Naive B cell (primary cell): ENCODE measurements at regions not wholly inside any gene's neighbourhood (a gene's known extent, or its start where the extent isn't known, plus 50 kb on each side); places are given as distances from the start of the nearest gene placed in this dataset.
"Not testable (repeated sequence)": the region's sequence is repeated elsewhere in the genome, so short reads cannot be mapped to it uniquely, and the experiment has no call there.

ENCODE experiments used
- ATAC-seq, 2 donors: fragments of 150-1000 bp; cut with Tn5 transposase; 2 replicates each; pipeline ENCODE4 v1.10.0; 2021; ENCODE audit warnings: low read depth in 2 of 2, mild to moderate bottlenecking in 2 of 2, moderate library complexity in 2 of 2
- DNase-seq: peaks from one replicate; pipeline ENCODE4 v3.0.0; 2022
- H3K27ac Mint-ChIP-seq, 6 donors: one replicate each; pipeline ENCODE4 v1.8.0; 2020 to 2022; ENCODE audit warnings: mild to moderate bottlenecking in 6 of 6, mixed read lengths in 6 of 6, moderate library complexity in 5 of 6, inconsistent platforms in 2 of 6
- H3K27me3 Mint-ChIP-seq, 3 donors: one replicate each; pipeline ENCODE4 v1.8.0; 2021 to 2022; ENCODE audit warnings: mixed read lengths in 3 of 3, mild to moderate bottlenecking in 1 of 3
- H3K36me3 Mint-ChIP-seq, 2 donors: one replicate each; pipeline ENCODE4 v1.8.0; 2020 to 2022; ENCODE audit warnings: mixed read lengths in 2 of 2, inconsistent platforms in 1 of 2, mild to moderate bottlenecking in 1 of 2
- H3K4me1 Mint-ChIP-seq, 3 donors: one replicate each; pipeline ENCODE4 v1.8.0; 2020 to 2022; ENCODE audit warnings: mixed read lengths in 3 of 3, inconsistent platforms in 1 of 3, mild to moderate bottlenecking in 1 of 3, moderate library complexity in 1 of 3
- H3K4me3 Mint-ChIP-seq, 8 donors: one replicate each; pipeline ENCODE4 v1.8.0; 2020 to 2022; ENCODE audit warnings: mild to moderate bottlenecking in 8 of 8, mixed read lengths in 8 of 8, moderate library complexity in 8 of 8, inconsistent platforms in 2 of 8
- H3K9me3 Mint-ChIP-seq, 7 donors: one replicate each; pipeline ENCODE4 v1.8.0; 2020 to 2022; ENCODE audit warnings: mixed read lengths in 7 of 7, mild to moderate bottlenecking in 5 of 7, inconsistent platforms in 2 of 7, moderate library complexity in 1 of 7

DNA sequence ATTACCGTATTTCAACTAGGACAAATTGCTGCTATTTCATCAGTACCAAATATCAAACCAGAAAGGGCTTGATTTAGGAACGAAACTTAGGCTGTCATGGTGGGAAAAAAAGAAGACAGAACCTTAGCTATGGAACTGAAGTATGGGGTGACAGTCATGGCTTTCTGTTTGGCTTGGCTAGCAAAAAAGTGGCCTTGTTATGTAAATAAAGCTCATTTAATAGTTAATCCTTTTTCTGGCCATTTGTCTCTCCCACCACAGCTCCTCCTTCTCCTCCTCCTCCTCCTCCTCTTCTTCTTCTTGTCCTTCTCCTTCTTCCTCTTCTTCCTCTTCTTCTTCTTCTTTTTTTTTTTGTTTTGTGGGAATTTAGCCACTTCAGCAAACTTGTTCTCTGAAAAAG is 434.7 kb upstream of the NDST4 start:
- Mint-ChIP-seq H3K27ac (no peak overlapping the region), H3K4me3 (no peak overlapping the region), H3K36me3 (no peaks in the 10 kb centered on the region), H3K4me1 (no peaks in the 10 kb centered on the region), H3K27me3 (no peaks in the 10 kb centered on the region), H3K9me3 (peaks cover 0 to 4% (median 1%) of the 10 kb centered on the region in 7 donors)
- ATAC-seq (no peak), DNase-seq (no peak)

DNA sequence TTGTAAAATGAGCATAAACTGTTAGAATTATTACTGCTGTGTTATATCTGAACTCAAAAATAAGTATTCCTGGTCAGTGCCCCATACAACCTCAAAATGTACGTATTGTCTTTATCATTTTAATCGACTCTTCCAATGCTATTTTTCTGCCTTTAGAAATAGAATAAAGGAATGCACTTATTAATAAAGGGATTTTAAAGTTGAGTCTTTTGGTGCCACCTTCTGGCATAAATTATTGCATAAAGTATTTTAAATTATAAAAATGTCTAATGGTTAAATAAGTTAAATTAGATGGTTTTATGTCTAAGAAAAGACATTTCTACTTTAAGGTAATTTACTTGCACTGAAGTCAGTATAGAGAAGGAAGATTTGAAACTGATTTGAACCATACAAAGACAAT is 424.0 kb upstream of the NDST4 start:
- H3K36me3 Mint-ChIP-seq = no peaks in the 10 kb centered on the region
- H3K4me1 Mint-ChIP-seq = no peaks in the 10 kb centered on the region
- DNase-seq (no peak), ATAC-seq (no peak)
- H3K9me3 Mint-ChIP-seq = no peaks in the 10 kb centered on the region
- no peak overlapping the region for H3K27ac Mint-ChIP-seq
- H3K4me3 Mint-ChIP-seq = no peak overlapping the region
- no peaks in the 10 kb centered on the region for H3K27me3 Mint-ChIP-seq

DNA sequence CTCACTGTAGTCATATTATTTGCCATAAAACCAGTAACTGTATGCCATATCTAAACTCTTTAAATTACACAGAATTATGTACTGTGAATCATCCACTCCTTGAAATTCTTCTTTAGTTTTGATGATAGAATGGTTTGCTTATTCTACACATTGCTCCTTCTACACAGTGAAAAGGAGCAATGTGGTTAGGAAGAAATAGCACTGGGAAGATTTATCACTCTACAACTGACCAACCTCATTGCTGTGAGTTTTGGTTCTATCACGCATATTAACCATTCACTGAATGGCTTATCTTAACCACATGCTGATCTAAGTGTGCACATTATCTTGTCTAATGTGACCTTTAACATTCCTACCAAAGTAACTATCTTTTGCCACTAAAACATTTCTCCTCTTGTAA is 415.7 kb upstream of the NDST4 start:
- no peaks in the 10 kb centered on the region for H3K4me1 Mint-ChIP-seq
- H3K9me3 Mint-ChIP-seq = peaks cover 0 to under 1% (median 0%) of the 10 kb centered on the region in 7 donors
- no peak overlapping the region for H3K4me3 Mint-ChIP-seq
- no peaks in the 10 kb centered on the region for H3K36me3 Mint-ChIP-seq
- ATAC-seq (no peak), DNase-seq (no peak)
- H3K27ac Mint-ChIP-seq = no peak overlapping the region
- no peaks in the 10 kb centered on the region for H3K27me3 Mint-ChIP-seq

DNA sequence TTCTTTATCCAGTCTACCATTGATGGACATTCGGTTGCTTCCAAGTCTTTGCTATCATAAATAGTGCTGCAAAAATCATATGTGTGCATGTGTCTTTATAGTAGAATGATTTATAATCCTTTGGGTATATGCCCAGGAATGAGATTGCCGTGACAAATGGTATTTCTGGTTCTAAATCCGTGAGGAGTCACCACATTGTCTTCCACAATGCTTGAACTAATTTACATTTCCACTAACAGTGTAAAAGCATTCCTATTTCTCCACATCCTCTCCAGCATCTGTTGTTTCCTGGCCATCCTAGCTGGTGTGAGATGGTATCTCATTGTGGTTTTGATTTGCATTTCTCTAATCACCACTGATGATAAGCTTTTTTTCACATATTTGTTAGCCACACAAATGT is 406.1 kb upstream of the NDST4 start:
- not testable (repeated sequence) for H3K4me3 Mint-ChIP-seq, H3K27ac Mint-ChIP-seq, H3K36me3 Mint-ChIP-seq, ATAC-seq, H3K4me1 Mint-ChIP-seq, DNase-seq, H3K27me3 Mint-ChIP-seq
- H3K9me3 Mint-ChIP-seq = peaks cover 0 to 16% (median 7%) of the 10 kb centered on the region in 7 donors

DNA sequence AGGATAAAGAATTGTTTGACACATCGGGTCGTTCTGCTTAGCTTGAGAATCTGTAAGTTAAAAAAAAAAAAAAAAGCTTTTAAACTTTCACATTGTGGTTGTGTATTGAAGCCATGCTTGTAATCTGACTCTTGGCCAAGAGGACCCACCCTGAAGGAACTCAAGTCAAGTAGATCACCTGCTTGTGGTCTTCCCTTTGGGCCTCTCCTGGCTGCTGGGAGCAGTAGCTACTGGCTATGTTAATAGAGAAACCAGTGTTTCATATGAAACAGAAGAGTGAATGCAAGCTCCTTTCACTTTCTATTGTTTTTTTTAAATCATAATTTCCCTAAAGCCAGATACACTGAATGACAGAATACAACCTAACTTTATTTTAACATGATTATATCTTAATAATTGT is 402.4 kb upstream of the NDST4 start:
- no peak for ATAC-seq

DNA sequence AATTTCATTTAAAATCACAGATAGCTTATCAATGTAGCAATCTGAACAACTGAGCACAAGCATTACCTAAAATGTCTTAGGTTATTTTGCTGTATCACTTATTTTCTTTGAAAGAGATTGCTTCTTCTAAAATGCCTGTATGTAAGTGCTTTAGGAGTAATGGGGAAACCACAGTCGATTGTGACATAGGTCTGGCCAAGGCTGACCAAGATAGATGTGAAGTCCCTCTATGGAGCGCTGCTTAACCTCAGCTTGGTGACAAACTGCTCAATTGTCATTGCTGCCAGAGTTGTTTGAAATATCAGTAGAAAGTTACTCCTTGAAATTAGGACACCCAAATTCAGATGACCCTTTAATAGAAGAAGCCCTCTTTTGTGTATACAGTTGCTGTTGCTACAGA is 401.9 kb upstream of the NDST4 start:
- H3K4me1 Mint-ChIP-seq = no peaks in the 10 kb centered on the region
- no peaks in the 10 kb centered on the region for H3K27me3 Mint-ChIP-seq
- H3K27ac Mint-ChIP-seq = no peak overlapping the region
- H3K9me3 Mint-ChIP-seq = peaks cover 0 to 3% (median 0%) of the 10 kb centered on the region in 7 donors
- H3K4me3 Mint-ChIP-seq = no peak overlapping the region
- DNase-seq (no peak), ATAC-seq (no peak)
- no peaks in the 10 kb centered on the region for H3K36me3 Mint-ChIP-seq

More for the DNA sequence above, 402.4 kb upstream of the NDST4 start:
- no peak for DNase-seq
- Mint-ChIP-seq H3K9me3 (peaks cover 0 to 3% (median 0%) of the 10 kb centered on the region in 7 donors), H3K4me3 (no peak overlapping the region), H3K27ac (no peak overlapping the region), H3K36me3 (no peaks in the 10 kb centered on the region), H3K4me1 (no peaks in the 10 kb centered on the region), H3K27me3 (no peaks in the 10 kb centered on the region)

DNA sequence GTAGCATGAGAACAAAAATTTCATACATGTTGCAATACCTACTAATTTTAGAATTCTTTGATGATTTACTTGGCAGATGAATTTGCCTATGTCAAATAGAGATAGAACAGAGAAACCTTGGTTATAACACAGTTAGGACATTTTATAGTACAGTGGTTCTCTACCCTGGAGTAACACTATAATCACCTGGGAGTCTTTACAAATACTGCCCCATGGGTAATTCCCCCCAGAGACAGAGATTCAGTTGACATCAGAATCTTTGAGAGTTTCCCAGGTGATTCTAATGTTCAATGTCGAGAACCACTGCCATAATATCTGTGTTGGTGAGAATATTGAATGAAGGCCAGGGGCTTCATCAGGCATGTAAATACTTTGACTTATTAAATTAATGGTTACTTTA is 401.3 kb upstream of the NDST4 start:
- Mint-ChIP-seq H3K27me3 (no peaks in the 10 kb centered on the region), H3K9me3 (peaks cover 0 to 3% (median 0%) of the 10 kb centered on the region in 7 donors), H3K4me1 (no peaks in the 10 kb centered on the region), H3K36me3 (no peaks in the 10 kb centered on the region), H3K4me3 (no peak overlapping the region), H3K27ac (no peak overlapping the region)
- DNase-seq (no peak), ATAC-seq (no peak)

DNA sequence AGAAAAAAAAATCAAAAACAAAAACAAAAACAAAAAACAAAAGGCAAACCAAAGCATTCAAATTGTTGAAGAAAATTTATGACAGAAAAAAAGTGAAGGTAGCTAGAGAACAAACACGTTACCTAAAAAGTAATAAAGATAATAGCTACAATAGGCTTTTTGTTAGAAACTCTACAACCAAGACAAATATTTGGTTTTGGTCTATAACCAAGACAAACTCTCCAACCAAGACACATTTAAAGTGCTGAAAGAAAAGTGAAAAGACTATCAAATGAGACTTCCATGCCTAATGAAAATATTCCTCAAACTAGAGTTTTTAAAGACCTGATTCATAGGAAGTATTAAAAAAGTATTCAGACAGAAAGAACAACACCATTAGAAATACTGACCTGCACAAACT is 391.9 kb upstream of the NDST4 start:
- H3K4me3 Mint-ChIP-seq = no peak overlapping the region
- H3K27me3 Mint-ChIP-seq = no peaks in the 10 kb centered on the region
- H3K9me3 Mint-ChIP-seq = no peaks in the 10 kb centered on the region
- no peaks in the 10 kb centered on the region for H3K4me1 Mint-ChIP-seq
- H3K36me3 Mint-ChIP-seq = no peaks in the 10 kb centered on the region
- no peak overlapping the region for H3K27ac Mint-ChIP-seq
- no peak for ATAC-seq
- no peak for DNase-seq

DNA sequence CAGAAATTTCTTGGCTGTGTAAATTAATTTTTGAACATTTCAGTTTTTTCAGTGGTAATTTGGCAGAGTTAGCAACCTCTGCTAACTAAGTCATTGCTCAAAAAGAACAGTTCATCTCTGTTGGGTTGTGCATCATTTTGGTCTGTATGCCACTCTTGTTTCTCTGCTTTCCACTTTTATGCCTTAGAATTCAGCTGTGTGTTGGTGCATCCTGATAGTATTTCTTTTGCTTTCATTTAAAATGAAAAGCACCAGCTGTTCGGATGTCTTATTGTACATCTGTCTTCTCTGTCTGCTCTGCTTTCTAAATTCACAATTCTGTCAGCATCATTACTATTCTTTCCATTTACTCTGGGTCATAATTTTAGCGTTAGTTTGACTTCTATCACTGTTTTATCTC is 388.2 kb upstream of the NDST4 start:
- no peak overlapping the region for H3K4me3 Mint-ChIP-seq
- no peak overlapping the region for H3K27ac Mint-ChIP-seq

DNA sequence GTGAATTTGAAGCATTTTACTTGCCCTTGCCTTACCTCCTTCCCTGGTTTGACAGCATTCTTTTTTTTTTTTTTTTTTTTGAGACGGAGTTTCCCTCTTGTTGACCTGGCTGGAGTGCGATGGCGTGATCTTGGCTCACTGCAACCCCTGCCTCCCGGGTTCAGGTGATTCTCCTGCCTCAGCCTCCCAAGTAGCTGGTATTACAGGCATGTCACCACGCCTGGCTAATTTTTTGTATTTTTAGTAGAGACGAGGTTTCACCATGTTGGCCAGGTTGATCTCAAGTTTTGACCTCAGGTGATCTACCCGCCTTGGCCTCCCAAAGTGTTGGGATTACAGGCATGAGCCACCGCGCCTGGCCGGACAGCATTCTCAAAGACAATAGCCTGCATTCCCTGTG is 380.4 kb upstream of the NDST4 start:
- not testable (repeated sequence) for H3K4me3 Mint-ChIP-seq, H3K4me1 Mint-ChIP-seq, H3K36me3 Mint-ChIP-seq, ATAC-seq, H3K27me3 Mint-ChIP-seq, DNase-seq, H3K27ac Mint-ChIP-seq
- H3K9me3 Mint-ChIP-seq = peaks cover 0 to 26% (median 4%) of the 10 kb centered on the region in 7 donors

More for the DNA sequence above, 388.2 kb upstream of the NDST4 start:
- no peaks in the 10 kb centered on the region for H3K27me3 Mint-ChIP-seq
- H3K9me3 Mint-ChIP-seq = peaks cover 0 to 3% (median 0%) of the 10 kb centered on the region in 7 donors
- DNase-seq (no peak), ATAC-seq (no peak)
- H3K36me3 Mint-ChIP-seq = no peaks in the 10 kb centered on the region
- no peaks in the 10 kb centered on the region for H3K4me1 Mint-ChIP-seq

DNA sequence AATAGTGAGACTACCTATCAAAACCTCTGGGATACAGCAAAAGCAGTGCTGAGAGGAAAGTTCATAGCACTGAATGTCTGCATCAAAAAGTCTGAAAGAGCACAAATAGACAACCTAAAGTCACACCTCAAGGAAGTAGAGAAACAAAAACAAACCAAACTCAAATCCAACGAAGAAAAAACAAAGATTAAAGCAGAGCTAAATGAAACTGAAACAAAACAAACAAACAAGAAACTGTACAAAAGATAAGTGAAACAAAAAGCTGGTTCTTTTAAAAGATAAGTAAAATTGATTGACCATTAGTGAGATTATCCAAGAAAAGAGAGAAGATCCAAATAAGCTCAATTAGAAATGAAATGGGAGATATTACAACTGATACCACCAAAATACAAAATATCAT is 378.3 kb upstream of the NDST4 start:
- no peaks in the 10 kb centered on the region for H3K4me1 Mint-ChIP-seq
- H3K9me3 Mint-ChIP-seq = peaks cover 0 to 26% (median 7%) of the 10 kb centered on the region in 7 donors
- H3K4me3 Mint-ChIP-seq = no peak overlapping the region
- no peak overlapping the region for H3K27ac Mint-ChIP-seq
- no peaks in the 10 kb centered on the region for H3K27me3 Mint-ChIP-seq
- DNase-seq (no peak), ATAC-seq (no peak)
- no peaks in the 10 kb centered on the region for H3K36me3 Mint-ChIP-seq

DNA sequence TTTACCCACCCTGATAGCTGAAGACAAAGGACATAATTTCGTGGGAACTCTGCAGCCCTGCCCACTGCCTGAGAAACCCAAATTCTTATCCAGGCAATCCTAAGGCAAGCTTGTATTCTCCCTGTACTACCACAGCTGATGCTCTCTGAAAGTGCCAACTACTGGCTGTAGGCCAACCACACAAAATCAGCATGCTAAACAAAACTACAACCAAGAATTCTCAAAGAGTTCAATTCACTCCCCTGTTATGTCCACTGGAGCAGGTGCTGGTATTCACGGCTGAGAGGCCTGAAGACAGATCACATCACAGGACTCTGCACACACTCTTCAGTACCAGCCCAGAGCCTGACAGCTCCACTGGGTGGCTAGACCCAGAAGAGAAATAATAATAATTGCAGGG is 375.9 kb upstream of the NDST4 start:
- H3K27me3 Mint-ChIP-seq = no peaks in the 10 kb centered on the region
- no peaks in the 10 kb centered on the region for H3K36me3 Mint-ChIP-seq
- peaks cover 0 to 18% (median 5%) of the 10 kb centered on the region in 7 donors for H3K9me3 Mint-ChIP-seq
- DNase-seq (no peak), ATAC-seq (no peak)
- no peak overlapping the region for H3K27ac Mint-ChIP-seq
- H3K4me1 Mint-ChIP-seq = no peaks in the 10 kb centered on the region
- no peak overlapping the region for H3K4me3 Mint-ChIP-seq

DNA sequence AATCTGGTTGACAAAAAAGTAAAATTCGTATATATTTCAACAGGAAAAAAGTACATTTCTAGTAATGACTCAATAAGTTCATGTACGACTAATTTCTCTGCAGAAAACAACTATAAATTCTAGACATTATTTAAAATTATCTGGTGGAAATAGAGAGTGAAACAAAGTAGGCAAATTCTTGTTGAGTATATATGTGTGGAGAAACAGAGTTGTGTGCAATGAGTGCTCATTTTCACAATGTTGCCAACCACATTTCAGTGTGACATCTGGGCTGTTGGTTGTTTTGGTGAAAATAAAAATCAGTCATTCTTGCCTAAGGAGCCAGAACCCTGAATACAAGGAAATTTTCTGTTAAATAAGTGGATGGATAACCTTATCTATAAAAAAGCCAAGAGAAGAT is 372.0 kb upstream of the NDST4 start:
- Mint-ChIP-seq H3K36me3 (no peaks in the 10 kb centered on the region), H3K27me3 (no peaks in the 10 kb centered on the region), H3K9me3 (peaks cover 0 to 14% (median 0%) of the 10 kb centered on the region in 7 donors), H3K27ac (no peak overlapping the region), H3K4me1 (no peaks in the 10 kb centered on the region), H3K4me3 (no peak overlapping the region)
- ATAC-seq = no peak
- no peak for DNase-seq

DNA sequence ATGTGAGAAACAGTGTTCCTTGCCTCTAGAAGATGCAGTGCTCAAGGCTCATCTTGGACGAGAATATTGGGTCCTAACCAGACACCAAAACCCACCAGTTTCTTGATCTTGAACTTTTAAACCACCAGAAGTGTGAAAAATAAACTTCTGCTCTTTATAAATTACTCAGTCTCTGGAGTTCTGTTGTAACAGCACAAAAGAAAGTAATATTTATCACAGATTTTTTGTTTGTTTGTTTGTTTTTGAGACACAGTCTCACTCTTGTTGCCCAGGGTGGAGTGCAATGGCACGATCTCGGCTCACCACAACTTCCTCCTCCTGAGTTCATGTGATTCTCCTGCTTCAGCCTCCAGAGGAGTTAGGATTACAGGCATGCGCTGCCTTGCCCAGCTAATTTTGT is 371.1 kb upstream of the NDST4 start:
- no peak overlapping the region for H3K4me3 Mint-ChIP-seq
- no peak for ATAC-seq
- no peaks in the 10 kb centered on the region for H3K36me3 Mint-ChIP-seq
- H3K27me3 Mint-ChIP-seq = no peaks in the 10 kb centered on the region
- H3K27ac Mint-ChIP-seq = no peak overlapping the region
- H3K9me3 Mint-ChIP-seq = peaks cover 0 to 8% (median 0%) of the 10 kb centered on the region in 7 donors
- DNase-seq = no peak
- H3K4me1 Mint-ChIP-seq = no peaks in the 10 kb centered on the region

DNA sequence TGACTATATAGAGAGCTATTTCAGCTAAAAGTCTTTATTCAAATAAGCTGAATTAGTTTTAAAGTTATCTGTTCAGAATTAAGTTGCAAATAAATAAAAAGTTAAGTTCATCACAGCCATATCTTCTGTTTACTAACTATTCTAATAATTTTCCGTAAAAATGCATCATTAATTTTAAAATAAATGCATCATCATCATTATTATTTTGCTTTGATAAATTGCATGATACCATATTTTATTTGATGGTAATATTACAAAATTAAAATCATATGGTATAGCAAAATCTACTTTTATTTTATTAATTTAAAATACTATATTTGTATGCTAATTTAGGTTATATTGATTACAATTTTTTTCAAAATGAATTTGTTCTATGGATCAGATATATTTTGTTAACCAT is 357.3 kb upstream of the NDST4 start:
- Mint-ChIP-seq H3K4me3 (no peak overlapping the region), H3K27me3 (no peaks in the 10 kb centered on the region), H3K9me3 (peaks cover 0 to 4% (median 0%) of the 10 kb centered on the region in 7 donors), H3K36me3 (no peaks in the 10 kb centered on the region), H3K4me1 (no peaks in the 10 kb centered on the region), H3K27ac (no peak overlapping the region)
- DNase-seq (no peak), ATAC-seq (no peak)
